NCI-H1105 treated with DMSO at 0.1 percent for 48 hours (cell line): ENCODE measurements at regions not wholly inside any gene's neighbourhood (a gene's known extent, or its start where the extent isn't known, plus 50 kb on each side); places are given as distances from the start of the nearest gene placed in this dataset.

Experiments
- DNase-seq: peaks from one replicate; lab custom pipeline; 2025; lab: John Stamatoyannopoulos, UW

DNA sequence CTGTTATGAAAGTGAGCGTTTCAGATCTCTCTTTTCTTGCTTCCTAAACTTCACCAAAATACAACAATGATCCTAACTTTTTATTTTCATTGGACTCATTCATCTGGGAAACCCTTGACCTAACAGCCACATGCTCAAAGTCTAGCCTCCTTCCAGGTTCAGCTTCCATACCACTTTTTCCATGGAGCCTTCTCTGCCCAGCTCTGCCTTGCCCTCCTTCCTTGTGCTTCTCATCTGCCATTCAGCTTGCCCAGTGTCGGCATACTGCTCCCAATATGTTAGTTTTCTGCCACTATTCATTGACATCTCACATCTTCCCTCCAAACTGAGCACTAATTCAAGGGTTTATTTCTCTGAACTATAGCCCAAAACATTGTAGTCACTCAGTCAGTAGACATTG lies 214.7 kb downstream of the RAD51AP2 start:
- no peak for DNase-seq

- no peak for DNase-seq
Measured at GRCh38 chr2:17303054-17303453, 215.2 kb downstream of the RAD51AP2 start.

GRCh38 chr2:17302281-17302680 lies 216.0 kb downstream of the RAD51AP2 start:
- no peak for DNase-seq

GRCh38 chr2:17301437-17301836 lies 216.8 kb downstream of the RAD51AP2 start:
- DNase-seq: no peak

DNA sequence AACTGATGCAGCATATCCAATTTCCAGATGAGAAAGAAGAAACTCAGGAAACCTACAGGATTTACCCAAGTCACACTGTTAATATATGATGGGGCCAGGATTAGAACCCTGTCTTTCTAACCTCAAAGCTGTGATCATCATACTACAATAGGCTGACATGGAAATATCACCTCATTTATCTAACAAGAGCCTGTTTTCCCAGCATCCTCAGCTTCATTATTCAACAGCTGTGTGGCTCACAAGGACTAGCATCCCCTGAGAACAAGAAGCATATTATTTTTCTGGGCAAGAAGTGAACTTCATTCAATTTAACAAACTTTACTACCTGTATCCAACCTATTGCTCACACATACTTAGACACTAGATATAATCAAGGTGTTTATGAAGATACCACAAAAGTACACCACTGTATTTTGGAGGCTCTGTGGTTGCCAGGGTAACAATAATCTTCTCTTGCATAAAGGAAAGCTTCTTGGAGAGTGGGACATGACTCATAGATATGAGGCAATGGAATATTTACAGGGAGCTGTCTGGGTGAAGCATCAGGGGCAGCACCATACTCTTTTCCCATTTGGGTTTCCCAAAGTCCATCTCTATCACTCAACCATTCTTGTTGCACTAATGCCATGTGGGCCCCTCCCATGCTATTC lies 218.2 kb downstream of the RAD51AP2 start:
- no peak for DNase-seq

DNA sequence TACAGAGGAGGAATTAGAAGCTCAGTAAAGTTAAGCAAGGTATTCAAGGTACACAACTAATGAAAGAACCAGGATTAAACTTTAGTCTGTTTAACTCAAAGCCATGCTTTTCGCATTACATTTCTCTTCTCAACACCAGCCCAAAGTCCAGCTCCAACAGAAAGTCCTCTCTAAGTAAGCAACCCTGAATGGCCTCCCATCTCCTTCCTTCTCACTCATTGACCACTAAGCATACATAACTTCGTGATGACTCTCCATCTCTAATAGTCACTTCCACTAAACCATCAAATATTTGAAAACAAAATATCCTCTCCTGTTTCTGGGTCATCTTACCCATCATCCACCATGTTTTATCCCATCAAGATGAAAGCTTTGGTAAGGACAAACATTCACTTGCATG lies 219.8 kb downstream of the RAD51AP2 start:
- no peak for DNase-seq

- DNase-seq: no peak
Measured at GRCh38 chr2:17296686-17297085, 221.6 kb downstream of the RAD51AP2 start.

DNA sequence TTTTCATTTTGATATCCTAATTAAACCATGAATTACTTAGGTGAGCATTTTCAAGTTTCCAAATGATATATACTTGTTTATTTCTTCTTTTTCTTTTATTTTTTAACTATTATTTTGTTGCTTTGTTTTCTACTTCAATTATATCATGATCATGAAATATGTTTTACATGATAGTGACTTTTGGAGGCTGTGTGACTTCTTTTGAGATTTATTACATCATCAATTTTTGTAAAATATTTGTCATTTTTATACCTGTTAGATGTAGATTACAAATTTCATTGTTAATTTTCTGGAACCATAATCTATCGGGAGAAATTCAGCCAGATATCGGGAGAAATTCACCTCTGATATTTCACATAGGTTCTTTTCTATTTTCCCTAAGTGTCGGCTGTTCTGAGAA lies 228.6 kb downstream of the RAD51AP2 start:
- no peak for DNase-seq

- DNase-seq: no peak
Measured at GRCh38 chr2:17287183-17287582, 231.1 kb downstream of the RAD51AP2 start.

- DNase-seq: no peak
Measured at GRCh38 chr2:17282826-17283225, 235.4 kb downstream of the RAD51AP2 start.

GRCh38 chr2:17282245-17282644 lies 236.0 kb downstream of the RAD51AP2 start:
- DNase-seq: no peak

GRCh38 chr2:17276220-17276619 lies 242.0 kb downstream of the RAD51AP2 start:
- no peak for DNase-seq

DNA sequence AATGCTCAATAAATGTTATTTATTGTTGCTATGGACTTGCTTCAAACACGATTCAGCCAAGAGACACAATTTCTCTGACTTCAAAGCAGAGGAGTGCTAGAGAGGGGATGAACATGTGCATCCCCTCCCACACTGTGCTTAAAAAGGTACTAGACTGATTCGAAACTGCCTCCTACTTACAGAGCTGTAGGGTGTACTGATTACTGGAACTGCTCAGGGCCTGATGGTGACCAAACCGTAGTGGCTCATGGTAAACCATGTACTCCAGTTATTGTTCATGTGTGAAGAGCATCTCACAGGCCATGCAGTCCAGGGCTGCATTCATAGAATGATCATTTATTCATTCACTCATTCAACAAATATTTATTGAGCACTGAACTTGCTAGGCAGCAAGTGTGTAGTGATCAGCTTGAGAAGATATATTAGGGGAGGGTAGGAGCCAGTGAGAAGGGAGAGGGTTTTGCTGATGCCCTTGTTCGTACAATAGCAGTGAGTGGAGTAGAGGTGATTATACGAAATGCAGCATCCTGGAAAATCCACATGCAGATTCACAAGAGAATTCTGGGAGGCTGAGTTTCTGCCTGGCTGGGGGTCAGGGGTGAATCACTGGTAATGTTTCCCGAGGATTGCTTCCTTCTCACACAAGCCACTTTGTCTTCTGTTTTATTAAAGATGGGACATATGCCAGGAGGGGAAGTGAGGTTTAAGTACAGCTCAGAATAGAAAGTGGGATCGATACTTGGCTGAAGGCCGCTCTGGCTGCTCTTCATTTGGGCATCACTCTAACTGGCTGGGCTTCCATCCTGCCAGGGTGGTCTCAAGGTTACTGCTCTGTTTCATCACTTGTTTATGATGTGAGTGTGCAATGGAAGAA lies 245.4 kb downstream of the RAD51AP2 start:
- DNase-seq: peak; percentile 70

GRCh38 chr2:17272170-17272569 lies 246.1 kb downstream of the RAD51AP2 start:
- no peak for DNase-seq

DNA sequence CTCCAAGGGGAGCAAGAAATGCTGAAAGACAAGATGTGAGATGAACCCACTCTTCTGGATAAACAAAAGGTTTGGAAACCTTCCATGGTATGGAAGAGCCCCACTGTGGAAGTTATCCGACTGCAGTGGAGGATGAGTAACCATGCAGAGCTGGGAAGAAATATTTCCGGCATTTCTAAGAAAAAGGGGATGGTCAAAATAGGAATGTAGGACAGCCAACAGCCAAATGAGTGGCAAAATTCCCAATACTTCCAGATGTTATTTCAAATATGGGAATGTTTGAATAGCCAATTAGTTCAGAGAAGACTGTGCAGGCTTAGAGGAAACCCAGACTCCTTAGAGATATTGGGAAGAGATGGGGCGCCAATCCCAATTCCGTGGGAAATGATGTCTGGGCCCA lies 246.8 kb downstream of the RAD51AP2 start:
- DNase-seq: no peak

GRCh38 chr2:17270894-17271293 lies 247.3 kb downstream of the RAD51AP2 start:
- DNase-seq: no peak

DNA sequence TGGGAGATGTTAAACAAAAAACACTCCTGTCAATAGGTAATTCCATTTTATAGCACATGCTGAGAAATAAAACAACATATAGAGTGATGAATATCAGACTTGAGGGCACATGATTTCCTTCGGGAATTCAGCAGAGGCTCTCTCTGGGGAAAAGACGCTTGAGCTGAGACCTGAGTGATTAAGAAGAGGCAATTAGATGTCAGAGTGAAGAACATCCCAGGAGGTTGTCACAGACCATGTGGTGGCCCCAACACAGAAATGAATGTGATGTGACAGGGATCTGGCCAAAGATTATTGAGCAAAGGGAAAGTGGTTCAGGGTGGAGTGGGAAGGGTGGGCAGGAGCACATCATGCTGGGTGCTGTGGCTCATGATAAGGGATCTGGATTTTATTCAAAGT lies 254.7 kb downstream of the RAD51AP2 start:
- no peak for DNase-seq

- DNase-seq: no peak
Measured at GRCh38 chr2:17262854-17263569, 255.2 kb downstream of the RAD51AP2 start.

GRCh38 chr2:17259613-17260012 lies 258.6 kb downstream of the RAD51AP2 start:
- DNase-seq: no peak

DNA sequence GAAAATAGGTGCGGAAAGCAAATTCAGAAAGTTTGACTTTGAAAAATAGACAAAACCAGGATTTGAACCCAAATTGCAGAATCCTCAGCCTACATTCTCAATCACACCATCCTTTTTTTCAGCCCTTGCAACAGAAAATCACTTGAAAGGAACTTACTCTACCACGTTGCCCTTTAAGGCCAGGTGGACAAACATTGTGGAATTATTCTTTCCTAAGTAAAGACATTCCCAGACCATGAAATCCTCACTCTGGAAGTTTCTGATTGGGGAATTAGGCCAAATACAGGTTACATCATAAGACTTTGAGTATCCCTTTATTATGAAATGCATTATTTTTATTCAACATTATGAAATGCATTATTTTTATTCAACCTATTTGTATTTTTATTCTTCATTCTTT lies 259.4 kb downstream of the RAD51AP2 start:
- DNase-seq: no peak

DNA sequence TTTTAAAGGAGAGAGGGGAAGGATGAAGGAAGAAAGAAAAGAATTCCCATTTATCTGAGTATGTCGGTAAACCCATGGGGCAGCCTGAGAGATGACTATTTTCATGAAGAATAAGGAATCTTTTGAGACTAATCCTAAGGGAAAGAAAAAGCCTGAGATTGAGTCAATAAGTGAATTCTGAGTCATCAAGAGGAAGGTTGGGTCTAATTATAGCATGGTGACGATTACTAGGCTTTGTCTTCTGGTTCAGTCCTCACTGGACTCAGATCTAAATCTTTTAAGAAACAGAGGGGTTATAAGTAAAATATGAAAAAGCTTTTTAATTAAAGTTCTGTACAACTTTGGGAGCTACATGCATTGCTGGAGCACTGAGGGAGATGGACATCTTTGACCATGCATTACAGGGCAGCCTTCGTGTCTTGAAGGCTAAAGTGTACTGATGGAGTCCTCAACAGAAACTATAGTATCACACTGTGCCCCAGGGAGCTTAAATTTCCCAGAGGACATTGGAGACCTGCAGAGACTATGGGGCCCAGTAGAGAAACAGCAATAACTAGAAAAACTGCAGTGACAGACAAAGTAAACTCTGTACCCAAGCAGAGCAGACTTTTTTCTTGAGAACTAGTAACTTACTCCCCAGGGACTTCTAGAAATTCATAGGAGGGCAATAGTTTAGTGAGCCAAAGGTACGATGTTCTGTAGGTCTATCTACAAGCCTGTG lies 260.9 kb downstream of the RAD51AP2 start:
- no peak for DNase-seq

DNA sequence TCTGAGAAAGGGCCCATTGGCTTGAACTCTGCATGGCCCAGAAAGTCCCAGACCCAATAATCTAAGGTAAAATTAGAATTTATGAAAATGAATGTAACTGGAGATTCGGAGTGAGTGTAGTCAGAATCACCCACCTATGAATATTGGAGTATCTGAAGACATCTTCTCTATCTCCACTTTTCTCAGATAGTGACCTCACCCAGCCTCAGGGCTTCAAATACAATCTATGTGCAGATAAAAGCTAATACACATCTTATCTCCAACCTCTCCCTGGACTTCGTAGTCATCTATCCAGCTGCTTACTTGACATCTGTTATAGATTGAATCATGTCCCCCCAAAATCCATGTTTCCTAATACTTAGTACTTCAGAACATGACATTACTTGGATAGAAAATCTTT lies 263.2 kb downstream of the RAD51AP2 start:
- DNase-seq: no peak
